HS-27A (cell line): ENCODE measurements at regions not wholly inside any gene's neighbourhood (a gene's known extent, or its start where the extent isn't known, plus 50 kb on each side); places are given as distances from the start of the nearest gene placed in this dataset.

Experiments used
- DNase-seq: peaks from one replicate; pipeline ENCODE4 v3.0.0-alpha.2; 2012; ENCODE audit warnings: low read depth, missing footprints

- DNase-seq, result no peak
Measured at GRCh38 chr7:138257459-138258196, 181.4 kb downstream of the AKR1D1 start.

GRCh38 chr7:138258197-138258559 is 181.9 kb downstream of the AKR1D1 start:
- no peak for DNase-seq

- DNase-seq, result no peak
Measured at GRCh38 chr7:138259675-138260074, 183.4 kb downstream of the AKR1D1 start.

GRCh38 chr7:138267934-138268333 is 191.7 kb downstream of the AKR1D1 start:
- no peak for DNase-seq

GRCh38 chr7:138276891-138277290 is 183.2 kb upstream of the TRIM24 start:
- DNase-seq, result no peak

- no peak for DNase-seq
Measured at GRCh38 chr7:138278601-138279000, 181.5 kb upstream of the TRIM24 start.

GRCh38 chr7:138282997-138283396 is 177.1 kb upstream of the TRIM24 start:
- no peak for DNase-seq

- DNase-seq, result no peak
Measured at GRCh38 chr7:138285129-138285528, 174.9 kb upstream of the TRIM24 start.

- no peak for DNase-seq
Measured at GRCh38 chr7:138286846-138287245, 173.2 kb upstream of the TRIM24 start.

GRCh38 chr7:138287549-138287948 is 172.5 kb upstream of the TRIM24 start:
- DNase-seq, result no peak

- DNase-seq, result no peak
Measured at GRCh38 chr7:138289082-138289481, 171.0 kb upstream of the TRIM24 start.

GRCh38 chr7:138289864-138290263 is 170.2 kb upstream of the TRIM24 start:
- DNase-seq, result no peak

GRCh38 chr7:138292951-138293350 is 167.1 kb upstream of the TRIM24 start:
- no peak for DNase-seq

GRCh38 chr7:138295049-138295637 is 164.9 kb upstream of the TRIM24 start:
- DNase-seq, result no peak

GRCh38 chr7:138297526-138297925 is 162.5 kb upstream of the TRIM24 start:
- no peak for DNase-seq

GRCh38 chr7:138299066-138299465 is 161.0 kb upstream of the TRIM24 start:
- no peak for DNase-seq

- DNase-seq, result no peak
Measured at GRCh38 chr7:138303230-138304070, 156.6 kb upstream of the TRIM24 start.

- no peak for DNase-seq
Measured at GRCh38 chr7:138304071-138304320, 156.1 kb upstream of the TRIM24 start.

- DNase-seq, result no peak
Measured at GRCh38 chr7:138307633-138308032, 152.4 kb upstream of the TRIM24 start.

GRCh38 chr7:138308136-138308535 is 151.9 kb upstream of the TRIM24 start:
- no peak for DNase-seq

- no peak for DNase-seq
Measured at GRCh38 chr7:138309186-138309585, 150.9 kb upstream of the TRIM24 start.

GRCh38 chr7:138313829-138314178 is 146.3 kb upstream of the TRIM24 start:
- DNase-seq, result no peak

- no peak for DNase-seq
Measured at GRCh38 chr7:138316421-138317043, 143.5 kb upstream of the TRIM24 start.
